GM19035 (cell line): ENCODE measurements at regions not wholly inside any gene's neighbourhood (a gene's known extent, or its start where the extent isn't known, plus 50 kb on each side); places are given as distances from the start of the nearest gene placed in this dataset.

Experiments
- ATAC-seq: cut with Tn5 transposase; IDR thresholded peaks from one replicate; pipeline ENCODE4 v1.9.1; 2021; ENCODE audit not compliant: unreplicated experiment

DNA sequence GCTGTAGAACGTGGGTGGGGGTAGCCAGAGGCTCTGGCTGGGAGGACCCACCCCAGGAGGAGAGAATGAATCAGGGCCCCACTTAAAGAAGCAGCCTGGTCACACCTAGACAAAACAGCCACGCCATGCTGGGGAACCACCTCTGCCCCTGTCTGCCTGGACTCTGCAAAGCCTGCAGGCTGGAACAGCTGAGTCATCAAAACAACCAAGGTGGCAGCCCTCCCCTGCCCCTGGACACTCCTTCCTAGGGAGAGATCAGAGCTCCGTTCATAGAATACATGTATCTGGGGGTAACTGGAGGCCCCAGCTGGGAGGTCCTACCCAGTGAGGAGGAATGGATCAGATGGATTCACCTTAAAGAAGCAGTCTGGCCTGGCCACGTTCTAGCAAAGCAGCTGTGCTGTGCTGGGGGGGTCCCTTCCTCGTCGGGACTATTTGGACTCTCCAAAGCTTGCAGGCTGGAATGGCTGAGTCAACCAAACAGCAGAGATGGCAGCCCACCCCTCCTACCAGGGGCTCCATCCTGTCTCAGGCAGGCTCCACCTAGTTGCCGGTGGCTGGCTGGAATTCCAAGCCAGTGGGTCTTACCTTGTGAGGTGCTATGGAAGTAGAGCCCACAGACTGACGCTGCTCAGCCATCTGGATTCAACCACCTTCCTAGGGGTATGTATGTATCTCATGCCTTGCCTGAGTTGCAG lies 50.5 kb upstream of the NT5C1B start:
- ATAC-seq = no peak
